Spinal cord (tissue), 9 donors: ENCODE measurements at regions not wholly inside any gene's neighbourhood (a gene's known extent, or its start where the extent isn't known, plus 50 kb on each side); places are given as distances from the start of the nearest gene placed in this dataset.

Experiments
- DNase-seq, 6 donors: peaks; one replicate each; pipeline versions ENCODE4 v3.0.0 to v3.0.0-alpha.2; 2013 to 2015; ENCODE audit warnings: low spot score in 6 of 6, low read depth in 4 of 6
- H3K27ac ChIP-seq: one replicate; pipeline ENCODE4 v1.5.1; 2013; ENCODE audit warnings: low read depth, low read length, control low read depth
- H3K27me3 ChIP-seq: one replicate; pipeline ENCODE4 v1.6.1; 2013; ENCODE audit warnings: low read length; ENCODE audit not compliant: control insufficient read depth, insufficient read depth
- H3K36me3 ChIP-seq: one replicate; pipeline ENCODE4 v1.6.1; 2013; ENCODE audit warnings: low read length; ENCODE audit not compliant: control insufficient read depth, insufficient read depth
- H3K4me1 ChIP-seq: one replicate; pipeline ENCODE4 v1.6.1; 2013; ENCODE audit warnings: low read length; ENCODE audit not compliant: control insufficient read depth, insufficient read depth
- H3K4me3 ChIP-seq: one replicate; pipeline ENCODE4 v1.5.1; 2013; ENCODE audit warnings: low read depth, low read length, control low read depth
- H3K9me3 ChIP-seq: one replicate; pipeline ENCODE4 v1.6.1; 2013; ENCODE audit warnings: low read length; ENCODE audit not compliant: control insufficient read depth, insufficient read depth
- WGBS: methylation state at CpG from one replicate; pipeline ENCODE4 v1.1.5; 2013; ENCODE audit warnings: missing lambda C conversion rate; ENCODE audit not compliant: insufficient coverage; 5-methylcytosine and 5-hydroxymethylcytosine counted together
- donor health status: healthy.

- WGBS = 100% methylated on average over 1 of the region's 2 CpGs
Observed at GRCh38 chr16:74232806-74233465, 63.7 kb upstream of the PSMD7 start.

GRCh38 chr16:74230126-74230525 is 66.5 kb upstream of the PSMD7 start:
- no CpG with 5 or more reads among the region's 6 CpGs for WGBS
- no peak for DNase-seq
- Histone ChIP-seq H3K4me3 (no peak overlapping the region), H3K27me3 (no peaks in the 10 kb centered on the region), H3K4me1 (no peaks in the 10 kb centered on the region), H3K27ac (no peak overlapping the region), H3K36me3 (no peaks in the 10 kb centered on the region), H3K9me3 (no peaks in the 10 kb centered on the region)

More at GRCh38 chr16:74232806-74233465, 63.7 kb upstream of the PSMD7 start:
- Histone ChIP-seq H3K4me1 (no peaks in the 10 kb centered on the region), H3K9me3 (no peaks in the 10 kb centered on the region), H3K4me3 (no peak overlapping the region), H3K27me3 (no peaks in the 10 kb centered on the region), H3K36me3 (no peaks in the 10 kb centered on the region), H3K27ac (no peak overlapping the region)
- peak in 1 of 6 donors; percentile 17 for DNase-seq

GRCh38 chr16:74226338-74226954 is 70.2 kb upstream of the PSMD7 start:
- no peak overlapping the region for H3K4me3 ChIP-seq
- 0% methylated on average over 1 of the region's 6 CpGs for WGBS
- no peaks in the 10 kb centered on the region for H3K4me1 ChIP-seq
- H3K27me3 ChIP-seq = no peaks in the 10 kb centered on the region
- DNase-seq = peak in 5 of 6 donors; percentile 22 to 90 (median 38)
- no peaks in the 10 kb centered on the region for H3K9me3 ChIP-seq
- no peak overlapping the region for H3K27ac ChIP-seq
- no peaks in the 10 kb centered on the region for H3K36me3 ChIP-seq

GRCh38 chr16:74224828-74225612 is 71.6 kb upstream of the PSMD7 start:
- Histone ChIP-seq H3K36me3 (no peaks in the 10 kb centered on the region), H3K4me1 (no peaks in the 10 kb centered on the region), H3K27me3 (no peaks in the 10 kb centered on the region), H3K27ac (no peak overlapping the region), H3K4me3 (no peak overlapping the region), H3K9me3 (no peaks in the 10 kb centered on the region)
- peak in 2 of 6 donors; percentile 28 to 37 for DNase-seq
- WGBS = 94% methylated on average over 3 of the region's 10 CpGs

DNA sequence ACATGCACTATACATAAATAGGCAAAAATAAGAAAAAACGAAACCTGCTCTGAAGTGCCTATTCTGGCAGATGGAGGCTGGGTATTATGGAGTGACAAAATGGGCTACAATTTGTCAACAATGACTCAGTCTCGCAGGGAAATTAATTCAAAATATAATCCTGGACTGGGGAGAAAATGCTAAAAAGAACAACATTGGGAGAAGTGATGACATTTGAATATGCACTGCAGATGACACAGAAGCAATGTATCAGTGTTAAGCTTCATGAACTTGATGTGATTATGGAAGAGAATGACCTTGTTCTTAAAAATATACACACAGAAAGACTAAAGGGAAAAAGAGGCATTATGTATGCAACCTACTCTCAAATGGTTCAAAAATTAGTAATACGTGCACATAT is 74.8 kb upstream of the PSMD7 start:
- Histone ChIP-seq H3K4me3 (no peak overlapping the region), H3K27ac (no peak overlapping the region), H3K4me1 (no peaks in the 10 kb centered on the region), H3K36me3 (no peaks in the 10 kb centered on the region), H3K27me3 (no peaks in the 10 kb centered on the region), H3K9me3 (no peaks in the 10 kb centered on the region)
- WGBS = 100% methylated on average over 1 of the region's 3 CpGs
- no peak for DNase-seq

DNA sequence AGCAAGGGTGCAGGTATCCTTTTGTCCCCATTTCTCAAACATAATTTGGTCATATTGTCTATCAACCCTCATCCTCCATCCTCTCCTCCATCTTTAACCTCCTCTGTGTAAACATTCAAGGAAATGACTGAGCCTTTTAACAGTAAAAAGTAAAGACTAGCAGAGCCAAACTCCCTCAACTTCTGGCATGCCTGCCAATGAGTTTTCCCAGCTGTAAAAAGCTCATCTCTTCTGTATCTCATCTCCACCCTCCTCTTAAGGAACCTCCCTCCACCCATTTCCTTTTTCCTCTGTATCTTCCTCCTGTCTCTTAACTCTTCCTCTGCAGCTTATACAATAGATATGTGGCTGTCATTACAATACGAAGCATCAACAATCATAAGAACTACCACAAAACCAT is 76.9 kb upstream of the PSMD7 start:
- no peak for DNase-seq

DNA sequence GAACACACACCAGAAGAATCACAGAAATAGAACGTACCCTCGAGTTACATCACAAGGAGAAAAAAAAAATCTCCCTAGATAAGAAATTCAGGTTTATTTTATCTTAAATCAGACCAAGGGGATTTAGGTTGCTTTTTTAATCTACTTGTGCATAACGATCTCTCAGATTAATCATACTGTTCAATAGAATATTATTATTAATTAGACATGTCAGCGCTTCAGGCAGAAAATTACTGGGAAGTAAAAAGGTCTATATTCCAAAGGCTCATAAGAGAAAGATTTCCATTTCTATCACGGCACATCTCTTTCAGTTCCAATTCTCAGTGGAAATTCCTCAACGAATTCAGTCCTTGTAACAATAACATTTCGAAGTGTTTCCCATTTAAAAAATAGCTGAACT is 77.7 kb upstream of the PSMD7 start:
- no peaks in the 10 kb centered on the region for H3K36me3 ChIP-seq
- H3K4me1 ChIP-seq = no peaks in the 10 kb centered on the region
- H3K27ac ChIP-seq = no peak overlapping the region
- H3K9me3 ChIP-seq = no peaks in the 10 kb centered on the region
- DNase-seq = peak in 1 of 6 donors; percentile 19
- H3K4me3 ChIP-seq = no peak overlapping the region
- 80% methylated on average over 1 of the region's 7 CpGs for WGBS
- no peaks in the 10 kb centered on the region for H3K27me3 ChIP-seq

More for the DNA sequence above, 76.9 kb upstream of the PSMD7 start:
- no peaks in the 10 kb centered on the region for H3K36me3 ChIP-seq
- no peak overlapping the region for H3K4me3 ChIP-seq
- H3K4me1 ChIP-seq = no peaks in the 10 kb centered on the region
- H3K27ac ChIP-seq = no peak overlapping the region
- H3K9me3 ChIP-seq = no peaks in the 10 kb centered on the region
- H3K27me3 ChIP-seq = no peaks in the 10 kb centered on the region
- no CpG with 5 or more reads among the region's 1 CpG for WGBS

DNA sequence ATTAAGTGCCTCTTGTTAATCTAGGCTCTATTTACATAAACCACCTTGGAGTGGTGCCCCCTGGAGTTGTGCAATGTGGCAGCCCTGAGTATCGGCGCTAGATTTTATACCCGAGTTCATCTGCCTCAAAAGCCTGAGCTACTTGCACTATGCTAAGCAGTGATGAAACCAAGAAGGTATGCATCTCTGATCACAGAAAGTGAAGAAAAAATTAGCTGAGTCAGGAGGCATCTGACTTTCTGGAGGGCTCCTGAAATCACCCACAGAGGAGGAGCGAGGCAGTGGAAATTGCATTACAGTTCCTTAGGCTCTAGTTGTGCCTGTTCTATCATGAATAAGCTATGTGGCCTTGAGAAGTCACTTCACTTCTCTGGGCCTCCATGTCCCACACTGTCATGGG is 80.3 kb upstream of the PSMD7 start:
- Histone ChIP-seq H3K4me3 (no peak overlapping the region), H3K27me3 (no peaks in the 10 kb centered on the region), H3K27ac (no peak overlapping the region), H3K4me1 (no peaks in the 10 kb centered on the region), H3K36me3 (no peaks in the 10 kb centered on the region), H3K9me3 (no peaks in the 10 kb centered on the region)
- DNase-seq = no peak
- WGBS = 92% methylated on average over 4 of the region's 4 CpGs

DNA sequence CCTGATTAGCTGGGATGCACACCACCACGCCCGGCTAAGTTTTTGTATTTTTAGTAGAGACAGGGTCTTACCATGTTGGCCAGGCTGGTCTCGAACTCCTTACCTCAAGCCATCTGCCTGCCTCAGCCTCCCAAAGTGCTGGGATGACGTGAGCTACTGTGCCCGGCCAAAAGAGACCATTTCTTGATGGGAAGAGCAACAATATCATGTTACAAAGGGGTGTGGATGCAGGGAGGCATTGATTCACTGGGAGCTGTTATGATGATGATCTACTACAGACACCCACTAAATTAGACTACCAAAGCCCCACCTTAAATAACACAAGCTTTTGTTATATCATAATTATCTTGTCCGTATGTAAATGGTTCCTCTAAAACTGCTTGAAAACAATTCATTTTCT is 81.4 kb upstream of the PSMD7 start:
- DNase-seq = no peak
- WGBS = 90% methylated on average over 2 of the region's 6 CpGs
- no peaks in the 10 kb centered on the region for H3K36me3 ChIP-seq
- H3K27ac ChIP-seq = no peak overlapping the region
- H3K27me3 ChIP-seq = no peaks in the 10 kb centered on the region
- no peaks in the 10 kb centered on the region for H3K9me3 ChIP-seq
- H3K4me1 ChIP-seq = no peaks in the 10 kb centered on the region
- no peak overlapping the region for H3K4me3 ChIP-seq
